GM12874 (cell line): ENCODE measurements at regions not wholly inside any gene's neighbourhood (a gene's known extent, or its start where the extent isn't known, plus 50 kb on each side); places are given as distances from the start of the nearest gene placed in this dataset.

Source experiments
- TF ChIP-seq, protein P1 (sequence below): IDR thresholded peaks from 2 replicates; pipeline ENCODE4 v1.5.1; 2011; ENCODE audit warnings: low read depth, mild to moderate bottlenecking, control low read depth, low read length, moderate library complexity; ENCODE audit not compliant: insufficient read depth

DNA sequence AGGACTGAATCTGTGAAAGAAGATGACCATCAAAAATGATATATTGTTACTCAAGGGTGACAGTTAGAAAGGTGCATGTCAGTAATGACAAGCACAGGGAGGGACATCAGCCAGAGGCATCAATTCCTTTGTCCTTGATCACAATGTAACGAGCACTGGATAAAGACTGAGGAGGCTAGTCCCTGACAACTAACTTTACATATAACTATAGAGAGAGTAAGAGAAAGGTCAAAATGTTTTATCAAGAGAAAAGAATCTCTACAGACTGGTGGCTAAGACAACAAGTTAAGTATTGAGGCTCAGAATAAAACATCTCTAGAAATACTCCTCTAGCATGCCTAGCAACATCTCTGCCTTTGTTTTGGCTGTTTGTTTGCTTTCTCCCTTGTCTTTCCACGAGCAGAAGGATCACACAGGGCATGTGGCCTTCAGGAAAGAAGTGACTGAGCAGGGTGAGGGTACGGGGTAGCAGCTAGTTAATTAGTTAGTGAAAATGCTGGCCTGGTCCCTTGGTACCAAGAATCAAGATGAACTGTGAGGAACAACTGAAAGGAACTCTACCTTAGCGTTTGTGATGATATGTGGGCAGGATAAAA is 724.1 kb upstream of the MEF2C start:
- TF ChIP-seq, protein P1, sequence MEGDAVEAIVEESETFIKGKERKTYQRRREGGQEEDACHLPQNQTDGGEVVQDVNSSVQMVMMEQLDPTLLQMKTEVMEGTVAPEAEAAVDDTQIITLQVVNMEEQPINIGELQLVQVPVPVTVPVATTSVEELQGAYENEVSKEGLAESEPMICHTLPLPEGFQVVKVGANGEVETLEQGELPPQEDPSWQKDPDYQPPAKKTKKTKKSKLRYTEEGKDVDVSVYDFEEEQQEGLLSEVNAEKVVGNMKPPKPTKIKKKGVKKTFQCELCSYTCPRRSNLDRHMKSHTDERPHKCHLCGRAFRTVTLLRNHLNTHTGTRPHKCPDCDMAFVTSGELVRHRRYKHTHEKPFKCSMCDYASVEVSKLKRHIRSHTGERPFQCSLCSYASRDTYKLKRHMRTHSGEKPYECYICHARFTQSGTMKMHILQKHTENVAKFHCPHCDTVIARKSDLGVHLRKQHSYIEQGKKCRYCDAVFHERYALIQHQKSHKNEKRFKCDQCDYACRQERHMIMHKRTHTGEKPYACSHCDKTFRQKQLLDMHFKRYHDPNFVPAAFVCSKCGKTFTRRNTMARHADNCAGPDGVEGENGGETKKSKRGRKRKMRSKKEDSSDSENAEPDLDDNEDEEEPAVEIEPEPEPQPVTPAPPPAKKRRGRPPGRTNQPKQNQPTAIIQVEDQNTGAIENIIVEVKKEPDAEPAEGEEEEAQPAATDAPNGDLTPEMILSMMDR, result no peak

- TF ChIP-seq, protein P1, result no peak
Observed at GRCh38 chr5:89604342-89604741, 721.4 kb upstream of the MEF2C start.

- TF ChIP-seq, protein P1, result no peak
Observed at GRCh38 chr5:89601880-89602279, 718.9 kb upstream of the MEF2C start.

DNA sequence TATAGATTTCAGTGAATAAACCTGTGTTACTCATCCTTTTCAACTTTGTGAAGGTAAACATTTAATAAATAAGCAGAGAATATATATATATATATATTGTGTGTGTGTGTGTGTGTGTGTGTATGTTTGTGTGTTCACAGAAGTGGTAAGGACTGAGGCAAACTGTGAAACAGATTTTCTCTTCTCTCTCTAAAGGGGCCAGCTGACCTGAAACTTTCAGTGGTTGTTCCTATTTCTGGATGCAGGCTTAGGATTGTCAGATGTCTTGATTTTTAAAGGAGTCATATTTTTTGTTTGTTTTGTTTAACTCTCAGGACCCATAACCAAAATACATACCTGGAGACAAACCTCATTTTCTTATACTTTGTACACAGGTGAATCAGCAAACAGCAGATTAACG is 714.9 kb upstream of the MEF2C start:
- TF ChIP-seq, protein P1, result no peak

DNA sequence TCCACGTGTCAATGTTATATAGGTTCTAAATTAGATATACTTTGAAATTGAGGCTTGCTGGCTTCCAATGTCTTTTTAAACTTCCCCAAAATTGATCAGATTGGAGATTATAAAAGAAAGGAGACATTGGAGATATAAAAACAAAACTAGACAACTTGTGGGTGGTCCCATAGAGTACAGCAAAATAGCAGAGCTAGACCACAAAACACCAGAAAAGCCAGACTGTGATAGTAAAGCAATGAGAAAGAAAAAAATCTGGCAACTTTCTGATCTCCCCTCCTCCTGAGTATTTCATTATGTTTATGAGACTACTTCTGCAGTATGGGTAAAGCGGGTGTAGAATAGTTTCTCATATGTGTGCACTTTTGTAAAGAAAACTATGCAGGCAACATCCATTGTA is 713.8 kb upstream of the MEF2C start:
- TF ChIP-seq, protein P1, result no peak

GRCh38 chr5:89595056-89595455 is 712.1 kb upstream of the MEF2C start:
- TF ChIP-seq, protein P1, result no peak

DNA sequence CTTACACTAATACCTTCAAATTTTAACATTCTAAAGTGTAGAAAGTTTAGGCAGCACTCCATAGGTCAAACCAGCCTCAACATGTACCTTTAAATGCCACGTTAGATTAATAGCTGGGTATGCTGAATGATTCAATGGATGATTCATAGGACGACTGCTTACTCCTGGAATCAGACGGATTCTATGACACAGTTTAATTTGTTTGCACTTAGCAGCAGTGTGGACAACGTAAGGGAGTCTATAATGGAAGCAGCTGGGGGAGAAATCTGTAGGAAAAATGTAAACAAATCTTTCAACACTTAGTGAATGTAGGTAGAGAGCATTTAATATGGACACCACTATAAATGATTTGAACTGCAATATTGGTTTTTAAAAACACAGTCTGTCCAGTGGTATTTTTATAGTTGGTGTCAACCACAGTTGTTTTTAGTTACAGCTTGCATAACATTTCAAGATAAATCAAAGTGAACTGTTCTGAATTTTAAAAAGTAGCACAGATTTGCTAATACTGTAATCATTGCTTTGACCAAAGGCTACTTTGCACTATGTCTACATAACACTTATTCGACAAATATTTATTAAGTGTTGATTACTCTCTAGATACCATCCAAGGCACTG is 701.5 kb upstream of the MEF2C start:
- TF ChIP-seq, protein P1, result no peak
